ENCODE measurements at regions not wholly inside any gene's neighbourhood (a gene's known extent, or its start where the extent isn't known, plus 50 kb on each side); places are given as distances from the start of the nearest gene placed in this dataset.

- ChIA-PET CTCF (no interaction called here), POLR2A (ENCODE audit: low non-redundant PET) (no interaction called here)
- H3K27ac ChIP-seq = no peak overlapping the region
- no peak for TF ChIP-seq CTCF (conservative IDR thresholded peaks at IDR 0.05; ENCODE audit: low read depth)
- no peak for DNase-seq (ENCODE audit: low spot score)
These were observed 151.8 kb upstream of the CADM1 start for GRCh38 chr11:115656041-115656440.

DNA sequence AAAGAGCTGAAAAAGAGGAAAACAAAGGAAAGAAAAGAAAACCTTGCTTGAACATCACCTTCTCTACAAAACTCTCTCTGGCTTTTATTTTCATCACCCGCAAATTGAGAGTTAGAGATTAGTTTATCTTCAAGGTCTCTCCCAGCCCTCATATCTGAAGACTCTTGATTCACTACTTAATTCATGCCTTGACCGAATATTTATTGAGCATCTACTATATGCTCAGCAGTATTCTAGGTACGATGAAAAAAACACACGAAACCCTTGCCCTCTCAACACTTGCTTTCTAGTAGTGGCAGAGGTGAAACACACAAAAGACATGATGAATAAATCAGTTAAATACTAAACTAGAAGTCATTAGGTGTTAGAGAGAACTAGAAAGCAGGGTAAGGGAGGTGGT, 150.6 kb upstream of the CADM1 start:
- POLR2A ChIA-PET (ENCODE audit: low non-redundant PET) = no interaction called here
- no peak overlapping the region for H3K27ac ChIP-seq
- no peak for TF ChIP-seq CTCF (conservative IDR thresholded peaks at IDR 0.05; ENCODE audit: low read depth)
- CTCF ChIA-PET = interaction anchor here (0.6 kb wide), 1 partner anchor 178 kb away, joined by 3 read pairs; no protein-coding TSS in a partner anchor
- no peak for DNase-seq (ENCODE audit: low spot score)

- H3K27ac ChIP-seq = no peak overlapping the region
- DNase-seq (ENCODE audit: low spot score) = no peak
- no peak for TF ChIP-seq CTCF (conservative IDR thresholded peaks at IDR 0.05; ENCODE audit: low read depth)
- POLR2A ChIA-PET (ENCODE audit: low non-redundant PET) = no interaction called here
- CTCF ChIA-PET = interaction anchor here (0.6 kb wide), 1 partner anchor 177 kb away, joined by 3 read pairs; no protein-coding TSS in a partner anchor
These were observed 149.7 kb upstream of the CADM1 start for GRCh38 chr11:115653926-115654325.

DNA sequence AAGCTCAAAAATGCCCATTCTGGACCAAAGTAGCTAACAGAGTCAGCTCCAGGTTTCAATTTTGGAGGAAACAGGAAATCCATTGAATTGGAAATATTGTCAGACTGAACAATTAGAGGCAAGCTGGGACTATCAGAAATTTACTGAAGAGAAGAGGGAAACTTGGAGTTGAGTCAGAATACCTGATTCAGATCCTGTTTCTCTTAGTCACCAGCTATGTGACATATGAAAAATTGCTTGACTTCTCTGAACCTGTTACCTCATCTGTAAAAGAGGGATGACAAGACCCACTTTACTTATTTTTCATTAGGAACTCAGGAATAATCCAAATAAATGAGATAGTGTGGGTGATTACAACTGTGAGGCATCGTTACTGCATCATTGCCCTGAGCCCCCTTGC, 148.9 kb upstream of the CADM1 start:
- CTCF ChIA-PET = no interaction called here
- POLR2A ChIA-PET (ENCODE audit: low non-redundant PET) = no interaction called here

GRCh38 chr11:115652496-115652895, 148.3 kb upstream of the CADM1 start:
- H3K27ac ChIP-seq = no peak overlapping the region
- TF ChIP-seq CTCF (conservative IDR thresholded peaks at IDR 0.05; ENCODE audit: low read depth) = no peak
- ChIA-PET CTCF (no interaction called here), POLR2A (ENCODE audit: low non-redundant PET) (no interaction called here)
- no peak for DNase-seq (ENCODE audit: low spot score)

More for the DNA sequence above, 148.9 kb upstream of the CADM1 start:
- DNase-seq (ENCODE audit: low spot score) = no peak
- TF ChIP-seq CTCF (conservative IDR thresholded peaks at IDR 0.05; ENCODE audit: low read depth) = no peak
- H3K27ac ChIP-seq = no peak overlapping the region

- DNase-seq (ENCODE audit: low spot score) = no peak
- ChIA-PET CTCF (no interaction called here), POLR2A (ENCODE audit: low non-redundant PET) (no interaction called here)
- no peak overlapping the region for H3K27ac ChIP-seq
- TF ChIP-seq CTCF (conservative IDR thresholded peaks at IDR 0.05; ENCODE audit: low read depth) = no peak
These were observed 147.9 kb upstream of the CADM1 start for GRCh38 chr11:115652094-115652493.

- no peak for TF ChIP-seq CTCF (conservative IDR thresholded peaks at IDR 0.05; ENCODE audit: low read depth)
- ChIA-PET CTCF (interaction anchor here (0.6 kb wide), 1 partner anchor 13 kb away, joined by 3 read pairs; no protein-coding TSS in a partner anchor), POLR2A (ENCODE audit: low non-redundant PET) (no interaction called here)
- no peak for DNase-seq (ENCODE audit: low spot score)
- no peak overlapping the region for H3K27ac ChIP-seq
These were observed 145.2 kb upstream of the CADM1 start for GRCh38 chr11:115649461-115649860.
